Loucy (cell line): ENCODE measurements at regions not wholly inside any gene's neighbourhood (a gene's known extent, or its start where the extent isn't known, plus 50 kb on each side); places are given as distances from the start of the nearest gene placed in this dataset.

ENCODE experiments used
- H2AFZ ChIP-seq: fragments of 200-600 bp; sonication (generic); 2 replicates; pipeline ENCODE4 v1.6.0; 2016; ENCODE audit warnings: antibody characterized with exemption, mild to moderate bottlenecking, low read length, moderate library complexity
- H3F3A ChIP-seq: fragments of 200-600 bp; 2 replicates; pipeline ENCODE4 v1.6.0; 2016; ENCODE audit warnings: antibody characterized with exemption, low read depth, mild to moderate bottlenecking
- H3K27me3 ChIP-seq: fragments of 200-600 bp; sonication (generic); 2 replicates; pipeline ENCODE4 v1.6.1; 2014; ENCODE audit warnings: low read length, mild to moderate bottlenecking; ENCODE audit not compliant: insufficient read depth, poor library complexity, severe bottlenecking
- H3K36me3 ChIP-seq: fragments of 200-600 bp; sonication (generic); 2 replicates; pipeline ENCODE4 v1.6.1; 2016; ENCODE audit warnings: low read length; ENCODE audit not compliant: insufficient read depth
- H3K4me1 ChIP-seq: fragments of 200-600 bp; sonication (generic); 2 replicates; pipeline ENCODE4 v1.5.1; 2014; ENCODE audit warnings: low read length, mild to moderate bottlenecking; ENCODE audit not compliant: insufficient read depth, poor library complexity, severe bottlenecking
- H3K4me2 ChIP-seq: fragments of 200-600 bp; sonication (generic); 2 replicates; pipeline ENCODE4 v1.6.0; 2014; ENCODE audit warnings: antibody characterized with exemption, low read length, low read depth, mild to moderate bottlenecking; ENCODE audit not compliant: poor library complexity, severe bottlenecking
- H3K4me3 ChIP-seq: fragments of 200-600 bp; sonication (generic); 2 replicates; pipeline ENCODE4 v1.5.1; 2014; ENCODE audit warnings: low read length, mild to moderate bottlenecking, mixed read lengths; ENCODE audit not compliant: poor library complexity, severe bottlenecking
- H3K79me2 ChIP-seq: fragments of 200-600 bp; sonication (generic); 2 replicates; pipeline ENCODE4 v1.6.1; 2014; ENCODE audit warnings: low read length; ENCODE audit not compliant: insufficient read depth
- H3K9ac ChIP-seq: fragments of 200-600 bp; sonication (generic); 2 replicates; pipeline ENCODE4 v1.6.0; 2014; ENCODE audit warnings: mild to moderate bottlenecking, low read depth, low read length, moderate library complexity; ENCODE audit not compliant: poor library complexity, severe bottlenecking
- H3K9me2 ChIP-seq: fragments of 200-600 bp; sonication (generic); replicated peaks from 2 replicates; pipeline ENCODE4 v1.6.1; 2016; ENCODE audit warnings: low read depth, low read length, mixed read lengths
- H3K9me3 ChIP-seq: fragments of 200-600 bp; sonication (generic); 2 replicates; pipeline ENCODE4 v1.6.1; 2014; ENCODE audit warnings: mild to moderate bottlenecking, antibody characterized with exemption, low read length, low read depth; ENCODE audit not compliant: insufficient read depth
- H4K20me1 ChIP-seq: fragments of 200-600 bp; sonication (generic); 2 replicates; pipeline ENCODE4 v1.6.0; 2014; ENCODE audit warnings: antibody characterized with exemption, low read length, mild to moderate bottlenecking; ENCODE audit not compliant: insufficient read depth, poor library complexity, severe bottlenecking
- EZH2phosphoT487 ChIP-seq: fragments of 200-600 bp; IDR thresholded peaks from 2 replicates; pipeline ENCODE4 v1.6.1; 2018; ENCODE audit warnings: antibody characterized with exemption, mild to moderate bottlenecking, moderate library complexity, borderline replicate concordance
- TF ChIP-seq, protein P1 (sequence below): fragments of 200-600 bp; sonication (generic); conservative IDR thresholded peaks from 2 replicates; pipeline ENCODE4 v1.5.1; 2014; ENCODE audit warnings: mild to moderate bottlenecking, antibody characterized with exemption, low read length

DNA sequence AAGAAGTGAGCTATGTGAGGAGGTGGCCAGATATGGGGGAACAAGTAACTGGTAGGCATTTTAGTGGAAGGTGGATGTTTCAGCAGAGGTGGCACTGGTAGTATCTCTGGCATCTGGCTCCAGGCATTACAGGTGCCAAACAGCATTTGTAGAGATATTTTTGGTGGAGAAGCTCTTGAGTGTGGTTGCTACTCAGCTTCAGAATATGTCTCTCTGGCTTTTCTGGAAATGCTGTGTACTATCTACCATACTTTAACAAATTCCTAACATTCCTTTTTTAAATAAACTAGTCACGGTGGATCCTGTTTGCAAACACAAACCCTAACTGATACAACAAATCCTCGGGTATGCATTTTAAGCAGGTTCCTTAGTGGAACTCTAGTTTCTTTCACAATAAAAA, 128.0 kb downstream of the BARX2 start:
- no peaks in the 10 kb centered on the region for H3K79me2 ChIP-seq
- no peaks in the 10 kb centered on the region for H4K20me1 ChIP-seq
- H3K4me2 ChIP-seq, result no peak overlapping the region
- no peak for TF ChIP-seq EZH2phosphoT487
- TF ChIP-seq, protein P1, sequence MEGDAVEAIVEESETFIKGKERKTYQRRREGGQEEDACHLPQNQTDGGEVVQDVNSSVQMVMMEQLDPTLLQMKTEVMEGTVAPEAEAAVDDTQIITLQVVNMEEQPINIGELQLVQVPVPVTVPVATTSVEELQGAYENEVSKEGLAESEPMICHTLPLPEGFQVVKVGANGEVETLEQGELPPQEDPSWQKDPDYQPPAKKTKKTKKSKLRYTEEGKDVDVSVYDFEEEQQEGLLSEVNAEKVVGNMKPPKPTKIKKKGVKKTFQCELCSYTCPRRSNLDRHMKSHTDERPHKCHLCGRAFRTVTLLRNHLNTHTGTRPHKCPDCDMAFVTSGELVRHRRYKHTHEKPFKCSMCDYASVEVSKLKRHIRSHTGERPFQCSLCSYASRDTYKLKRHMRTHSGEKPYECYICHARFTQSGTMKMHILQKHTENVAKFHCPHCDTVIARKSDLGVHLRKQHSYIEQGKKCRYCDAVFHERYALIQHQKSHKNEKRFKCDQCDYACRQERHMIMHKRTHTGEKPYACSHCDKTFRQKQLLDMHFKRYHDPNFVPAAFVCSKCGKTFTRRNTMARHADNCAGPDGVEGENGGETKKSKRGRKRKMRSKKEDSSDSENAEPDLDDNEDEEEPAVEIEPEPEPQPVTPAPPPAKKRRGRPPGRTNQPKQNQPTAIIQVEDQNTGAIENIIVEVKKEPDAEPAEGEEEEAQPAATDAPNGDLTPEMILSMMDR, result no peak
- H2AFZ ChIP-seq, result no peak overlapping the region
- H3K27me3 ChIP-seq, result no peaks in the 10 kb centered on the region
- no peaks in the 10 kb centered on the region for H3K9me2 ChIP-seq
- H3K9ac ChIP-seq, result no peak overlapping the region
- no peaks in the 10 kb centered on the region for H3K4me1 ChIP-seq
- no peaks in the 10 kb centered on the region for H3K9me3 ChIP-seq
- H3K4me3 ChIP-seq, result no peak overlapping the region
- no peaks in the 10 kb centered on the region for H3F3A ChIP-seq
- no peaks in the 10 kb centered on the region for H3K36me3 ChIP-seq

DNA sequence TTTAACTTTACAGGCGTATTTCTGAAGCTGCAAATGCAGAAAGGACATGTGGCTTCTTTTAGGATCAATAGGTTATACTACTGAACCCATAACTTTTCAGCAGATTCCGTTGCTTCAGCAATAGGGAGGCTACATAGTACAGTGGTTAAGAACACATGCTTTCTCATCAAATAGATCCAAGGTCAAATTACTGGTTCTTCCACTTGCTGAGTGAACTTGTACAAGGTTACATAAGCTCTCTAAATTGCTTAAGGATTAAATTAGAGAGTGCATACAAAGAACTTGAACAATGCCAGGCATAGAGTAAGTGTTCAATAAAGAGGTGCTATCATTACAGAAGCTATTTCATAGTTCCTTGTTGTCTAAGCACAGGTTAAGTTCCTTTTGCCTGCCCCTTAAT, 129.6 kb downstream of the BARX2 start:
- H2AFZ ChIP-seq, result no peak overlapping the region
- H3K4me1 ChIP-seq, result no peaks in the 10 kb centered on the region
- no peaks in the 10 kb centered on the region for H3K27me3 ChIP-seq
- no peak overlapping the region for H3K9ac ChIP-seq
- no peak for TF ChIP-seq EZH2phosphoT487
- TF ChIP-seq, protein P1, result no peak
- no peak overlapping the region for H3K4me2 ChIP-seq
- no peaks in the 10 kb centered on the region for H3K9me3 ChIP-seq
- no peaks in the 10 kb centered on the region for H3K36me3 ChIP-seq
- H3K79me2 ChIP-seq, result no peaks in the 10 kb centered on the region
- H3K4me3 ChIP-seq, result no peak overlapping the region
- H3K9me2 ChIP-seq, result no peaks in the 10 kb centered on the region
- no peaks in the 10 kb centered on the region for H4K20me1 ChIP-seq
- H3F3A ChIP-seq, result no peaks in the 10 kb centered on the region

DNA sequence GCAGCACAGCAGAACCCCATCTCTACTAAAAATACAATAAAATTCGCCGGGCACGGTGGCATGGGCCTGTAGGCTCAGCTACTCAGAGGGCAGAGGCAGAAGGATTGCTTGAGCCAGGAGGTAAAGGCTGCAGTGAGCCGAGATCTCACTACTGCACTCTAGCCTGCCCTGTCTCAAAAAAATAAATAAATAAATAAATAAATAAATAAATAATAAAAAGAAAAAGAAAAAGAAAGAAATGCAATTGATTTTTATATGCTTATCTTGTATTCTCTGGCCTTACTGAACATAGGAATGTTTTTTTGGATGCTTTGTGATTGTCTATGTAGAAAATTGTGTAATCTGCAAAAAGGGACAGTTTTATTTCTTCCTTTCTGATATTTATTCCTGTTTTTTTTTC, 132.5 kb downstream of the BARX2 start:
- H3K9me3 ChIP-seq, result no peaks in the 10 kb centered on the region

More for the DNA sequence above, 132.5 kb downstream of the BARX2 start:
- Histone ChIP-seq H3K4me2 (no peak overlapping the region), H3K9me2 (no peaks in the 10 kb centered on the region), H3K27me3 (no peaks in the 10 kb centered on the region), H3K79me2 (no peaks in the 10 kb centered on the region), H4K20me1 (no peaks in the 10 kb centered on the region), H3K4me1 (no peaks in the 10 kb centered on the region), H2AFZ (no peak overlapping the region), H3F3A (no peaks in the 10 kb centered on the region), H3K36me3 (no peaks in the 10 kb centered on the region), H3K9ac (no peak overlapping the region), H3K4me3 (no peak overlapping the region)
- no peak for TF ChIP-seq EZH2phosphoT487
- TF ChIP-seq, protein P1, result no peak
